ENCODE measurements at regions not wholly inside any gene's neighbourhood (a gene's known extent, or its start where the extent isn't known, plus 50 kb on each side); places are given as distances from the start of the nearest gene placed in this dataset.

DNA sequence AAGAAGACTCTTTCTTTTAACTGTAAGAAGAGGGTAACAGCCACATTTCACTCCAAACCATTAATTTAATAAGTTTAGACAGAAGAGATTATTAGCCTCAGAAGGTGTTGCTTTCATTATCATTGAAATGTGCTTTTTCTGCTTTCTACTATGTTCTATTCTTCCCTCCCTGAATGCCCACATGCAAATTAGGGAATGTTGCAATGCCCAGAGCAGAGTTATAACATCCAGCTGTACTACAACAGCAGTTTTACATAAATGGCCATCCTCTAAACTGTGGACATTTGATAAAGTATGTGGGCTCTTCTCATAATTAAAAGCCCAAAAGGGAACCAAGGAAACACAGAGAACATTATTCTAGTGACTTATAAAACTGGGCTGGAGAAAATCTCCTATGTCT is 82.2 kb upstream of the SOD1 start:
- in situ Hi-C loops (cut with MboI), result loop anchor here (25.0 kb wide), 1 partner anchor 1515 kb away; no protein-coding TSS in a partner anchor

More for the DNA sequence above, 82.2 kb upstream of the SOD1 start:
- no peak overlapping the region for H3K27ac ChIP-seq (ENCODE audit: control insufficient read depth, insufficient read depth)
- no peak overlapping the region for H3K4me3 ChIP-seq
- no peak overlapping the region for H2AFZ ChIP-seq (ENCODE audit: control insufficient read depth, low read depth, low read length)
- H3K4me1 ChIP-seq (ENCODE audit: control insufficient read depth, insufficient read depth, low read length), result no peaks in the 10 kb centered on the region
- DNase-seq (ENCODE audit: low read depth, low spot score) (no peak), ATAC-seq (peak; percentile 29; the same call in 1 of the 3 replicates), FAIRE-seq (no peak)
- intact Hi-C loops (cut with micrococcal nuclease; ENCODE audit: unreplicated experiment), result no loop called here
- RAD21 ChIA-PET (ENCODE audit: unreplicated experiment), result no interaction called here
- H4K20me1 ChIP-seq (ENCODE audit: control insufficient read depth, insufficient read depth), result no peaks in the 10 kb centered on the region
- no peaks in the 10 kb centered on the region for H3K9me3 ChIP-seq (replicated peaks; ENCODE audit: control insufficient read depth, insufficient read depth, low read length)
- BruUV-seq (replicated peaks), result no TSS peak
- TF ChIP-seq, protein P1, sequence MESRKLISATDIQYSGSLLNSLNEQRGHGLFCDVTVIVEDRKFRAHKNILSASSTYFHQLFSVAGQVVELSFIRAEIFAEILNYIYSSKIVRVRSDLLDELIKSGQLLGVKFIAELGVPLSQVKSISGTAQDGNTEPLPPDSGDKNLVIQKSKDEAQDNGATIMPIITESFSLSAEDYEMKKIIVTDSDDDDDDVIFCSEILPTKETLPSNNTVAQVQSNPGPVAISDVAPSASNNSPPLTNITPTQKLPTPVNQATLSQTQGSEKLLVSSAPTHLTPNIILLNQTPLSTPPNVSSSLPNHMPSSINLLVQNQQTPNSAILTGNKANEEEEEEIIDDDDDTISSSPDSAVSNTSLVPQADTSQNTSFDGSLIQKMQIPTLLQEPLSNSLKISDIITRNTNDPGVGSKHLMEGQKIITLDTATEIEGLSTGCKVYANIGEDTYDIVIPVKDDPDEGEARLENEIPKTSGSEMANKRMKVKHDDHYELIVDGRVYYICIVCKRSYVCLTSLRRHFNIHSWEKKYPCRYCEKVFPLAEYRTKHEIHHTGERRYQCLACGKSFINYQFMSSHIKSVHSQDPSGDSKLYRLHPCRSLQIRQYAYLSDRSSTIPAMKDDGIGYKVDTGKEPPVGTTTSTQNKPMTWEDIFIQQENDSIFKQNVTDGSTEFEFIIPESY (IDR thresholded peaks at IDR 0.05), result no peak
- TF ChIP-seq, protein P2, sequence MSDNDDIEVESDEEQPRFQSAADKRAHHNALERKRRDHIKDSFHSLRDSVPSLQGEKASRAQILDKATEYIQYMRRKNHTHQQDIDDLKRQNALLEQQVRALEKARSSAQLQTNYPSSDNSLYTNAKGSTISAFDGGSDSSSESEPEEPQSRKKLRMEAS (IDR thresholded peaks at IDR 0.05; ENCODE audit: low read depth, low read length), result no peak
- TF ChIP-seq EP300 (IDR thresholded peaks at IDR 0.05; ENCODE audit: borderline replicate concordance in 1 of 2, control insufficient read depth in 1 of 2, low read depth in 2 of 2, low read length in 2 of 2) (no peak), SMARCA5 (IDR thresholded peaks at IDR 0.05) (no peak), HDAC6 (IDR thresholded peaks at IDR 0.05; ENCODE audit: unreplicated experiment) (no peak), MYB (IDR thresholded peaks at IDR 0.05; ENCODE audit: borderline replicate concordance, low read depth, low read length) (no peak), NFYA (IDR thresholded peaks at IDR 0.05; ENCODE audit: borderline replicate concordance, low read depth, low read length) (no peak), KLF5 (IDR thresholded peaks at IDR 0.05; ENCODE audit: partially characterized antibody) (no peak), TBL1XR1 (IDR thresholded peaks at IDR 0.05; ENCODE audit: low read depth, low read length) (no peak), SMC3 (IDR thresholded peaks at IDR 0.05; ENCODE audit: borderline replicate concordance, low read length) (no peak), SUZ12 (IDR thresholded peaks at IDR 0.05; ENCODE audit: unreplicated experiment) (no peak), POLR2AphosphoS2 (IDR thresholded peaks at IDR 0.05; ENCODE audit: low read depth, low read length) (no peak), RAD21 (IDR thresholded peaks at IDR 0.05; ENCODE audit: insufficient read depth, low read depth, low read length) (no peak), STAT1 (conservative IDR thresholded peaks at IDR 0.05) (no peak), MTA2 (IDR thresholded peaks at IDR 0.05; ENCODE audit: low read depth) (no peak), FOXM1 (IDR thresholded peaks at IDR 0.05; ENCODE audit: low read depth, low read length) (no peak)
- no peaks in the 10 kb centered on the region for H3K36me3 ChIP-seq (ENCODE audit: control insufficient read depth in 2 of 2, insufficient read depth in 2 of 2, low read length in 1 of 2)
- SMC1A ChIA-PET (ENCODE audit: uncharacterized antibody, unreplicated experiment), result interaction anchor here (0.7 to 1.2 kb wide), 4 partner anchors 39 to 380 kb away, joined by 3 read pairs; no protein-coding TSS in a partner anchor
- no peaks in the 10 kb centered on the region for H3K27me3 ChIP-seq (replicated peaks in 1 of 2; ENCODE audit: control insufficient read depth in 2 of 2, insufficient read depth in 2 of 2, low read length in 1 of 2)
- H3K4me2 ChIP-seq (ENCODE audit: control insufficient read depth, insufficient read depth), result no peak overlapping the region
- H3K79me2 ChIP-seq (ENCODE audit: control insufficient read depth, insufficient read depth, low read length), result no peaks in the 10 kb centered on the region
- POLR2A ChIA-PET, result interaction anchor here (0.7 kb wide), 1 partner anchor 480 kb away, joined by 3 read pairs; no protein-coding TSS in a partner anchor
- no peak overlapping the region for H3K9ac ChIP-seq (ENCODE audit: control insufficient read depth, insufficient read depth, low read length)
- CTCF ChIA-PET, result interaction anchor here (1.0 to 7.9 kb wide), 3 partner anchors 17 to 460 kb away, joined by 3 to 171 read pairs (median 4); no protein-coding TSS in a partner anchor
